Suprapubic skin (tissue), 4 donors: ENCODE measurements at regions not wholly inside any gene's neighbourhood (a gene's known extent, or its start where the extent isn't known, plus 50 kb on each side); places are given as distances from the start of the nearest gene placed in this dataset.

Source experiments
- DNase-seq, 2 donors: peaks; one replicate each; pipeline ENCODE4 v3.0.0-alpha.2; 2019; ENCODE audit warnings: low spot score in 2 of 2
- H3K27ac ChIP-seq: fragments of 200-600 bp; sonication (generic); one replicate; pipeline ENCODE4 v1.5.1; 2019
- H3K27me3 ChIP-seq: fragments of 200-600 bp; sonication (generic); one replicate; pipeline ENCODE4 v1.5.1; 2019
- H3K36me3 ChIP-seq: fragments of 200-600 bp; sonication (generic); one replicate; pipeline ENCODE4 v1.5.1; 2019
- H3K4me1 ChIP-seq: fragments of 200-600 bp; sonication (generic); one replicate; pipeline ENCODE4 v1.5.1; 2019
- H3K4me3 ChIP-seq: fragments of 200-600 bp; sonication (generic); one replicate; pipeline ENCODE4 v1.5.1; 2019; ENCODE audit warnings: mild to moderate bottlenecking
- H3K9me3 ChIP-seq: fragments of 200-600 bp; sonication (generic); one replicate; pipeline ENCODE4 v1.5.1; 2019
- EP300 ChIP-seq: sonication (generic); formaldehyde crosslinking; IDR thresholded peaks from one replicate; pipeline ENCODE4 v1.6.1; 2017; ENCODE audit warnings: antibody characterized with exemption
- POLR2A ChIP-seq, 2 donors: fragments of 450-650 bp; IDR thresholded peaks; one replicate each; pipeline ENCODE4 v1.6.1; 2017; ENCODE audit warnings: antibody characterized with exemption in 2 of 2, mild to moderate bottlenecking in 2 of 2, moderate library complexity in 2 of 2
- POLR2AphosphoS5 ChIP-seq, 3 donors: sonication (generic); formaldehyde crosslinking; IDR thresholded peaks; one replicate each; pipeline ENCODE4 v1.6.1; 2017; ENCODE audit warnings: antibody characterized with exemption in 3 of 3
- WGBS: methylation state at CpG from one replicate; pipeline ENCODE4 v1.1.5; 2018; 5-methylcytosine and 5-hydroxymethylcytosine counted together
- TF ChIP-seq, protein P1 (sequence below), 2 donors: fragments of 200-600 bp in 1 of 2; fragments of 450-650 bp in 1 of 2; sonication (generic) in 1 of 2; IDR thresholded peaks; one replicate each; pipeline ENCODE4 v1.5.1; 2016 to 2019; ENCODE audit warnings: antibody characterized with exemption in 2 of 2, mild to moderate bottlenecking in 1 of 2, moderate library complexity in 1 of 2

DNA sequence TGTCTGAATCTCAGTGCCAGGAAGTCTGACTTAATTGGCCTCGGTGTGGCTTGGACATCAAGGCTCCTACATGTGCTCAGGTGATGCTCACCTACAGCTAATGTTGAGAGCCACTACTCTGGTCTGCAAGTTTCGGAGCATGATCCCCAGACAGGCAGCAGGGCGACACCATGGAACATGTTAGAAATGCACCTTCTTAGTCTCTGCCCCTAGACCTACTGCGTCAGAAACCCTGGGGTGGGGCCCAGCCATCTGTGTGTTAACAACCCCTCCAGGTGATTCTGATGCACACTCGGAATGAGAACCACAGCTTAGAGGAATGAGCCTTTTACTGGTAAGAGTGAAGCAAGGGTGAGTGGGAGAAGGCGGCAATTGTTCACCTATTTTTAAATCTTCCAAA lies 86.9 kb upstream of the NABP1 start:
- H3K36me3 ChIP-seq = no peaks in the 10 kb centered on the region
- TF ChIP-seq POLR2AphosphoS5 (IDR thresholded peaks at IDR 0.05) (no peak), POLR2A (IDR thresholded peaks at IDR 0.05) (no peak), EP300 (no peak)
- TF ChIP-seq, protein P1, sequence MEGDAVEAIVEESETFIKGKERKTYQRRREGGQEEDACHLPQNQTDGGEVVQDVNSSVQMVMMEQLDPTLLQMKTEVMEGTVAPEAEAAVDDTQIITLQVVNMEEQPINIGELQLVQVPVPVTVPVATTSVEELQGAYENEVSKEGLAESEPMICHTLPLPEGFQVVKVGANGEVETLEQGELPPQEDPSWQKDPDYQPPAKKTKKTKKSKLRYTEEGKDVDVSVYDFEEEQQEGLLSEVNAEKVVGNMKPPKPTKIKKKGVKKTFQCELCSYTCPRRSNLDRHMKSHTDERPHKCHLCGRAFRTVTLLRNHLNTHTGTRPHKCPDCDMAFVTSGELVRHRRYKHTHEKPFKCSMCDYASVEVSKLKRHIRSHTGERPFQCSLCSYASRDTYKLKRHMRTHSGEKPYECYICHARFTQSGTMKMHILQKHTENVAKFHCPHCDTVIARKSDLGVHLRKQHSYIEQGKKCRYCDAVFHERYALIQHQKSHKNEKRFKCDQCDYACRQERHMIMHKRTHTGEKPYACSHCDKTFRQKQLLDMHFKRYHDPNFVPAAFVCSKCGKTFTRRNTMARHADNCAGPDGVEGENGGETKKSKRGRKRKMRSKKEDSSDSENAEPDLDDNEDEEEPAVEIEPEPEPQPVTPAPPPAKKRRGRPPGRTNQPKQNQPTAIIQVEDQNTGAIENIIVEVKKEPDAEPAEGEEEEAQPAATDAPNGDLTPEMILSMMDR (IDR thresholded peaks at IDR 0.05) = no peak
- H3K27ac ChIP-seq = no peak overlapping the region
- no peak overlapping the region for H3K4me3 ChIP-seq
- WGBS = 84% methylated on average over 6 of the region's 6 CpGs
- H3K9me3 ChIP-seq = no peaks in the 10 kb centered on the region
- no peak for DNase-seq
- no peaks in the 10 kb centered on the region for H3K27me3 ChIP-seq
- no peaks in the 10 kb centered on the region for H3K4me1 ChIP-seq

DNA sequence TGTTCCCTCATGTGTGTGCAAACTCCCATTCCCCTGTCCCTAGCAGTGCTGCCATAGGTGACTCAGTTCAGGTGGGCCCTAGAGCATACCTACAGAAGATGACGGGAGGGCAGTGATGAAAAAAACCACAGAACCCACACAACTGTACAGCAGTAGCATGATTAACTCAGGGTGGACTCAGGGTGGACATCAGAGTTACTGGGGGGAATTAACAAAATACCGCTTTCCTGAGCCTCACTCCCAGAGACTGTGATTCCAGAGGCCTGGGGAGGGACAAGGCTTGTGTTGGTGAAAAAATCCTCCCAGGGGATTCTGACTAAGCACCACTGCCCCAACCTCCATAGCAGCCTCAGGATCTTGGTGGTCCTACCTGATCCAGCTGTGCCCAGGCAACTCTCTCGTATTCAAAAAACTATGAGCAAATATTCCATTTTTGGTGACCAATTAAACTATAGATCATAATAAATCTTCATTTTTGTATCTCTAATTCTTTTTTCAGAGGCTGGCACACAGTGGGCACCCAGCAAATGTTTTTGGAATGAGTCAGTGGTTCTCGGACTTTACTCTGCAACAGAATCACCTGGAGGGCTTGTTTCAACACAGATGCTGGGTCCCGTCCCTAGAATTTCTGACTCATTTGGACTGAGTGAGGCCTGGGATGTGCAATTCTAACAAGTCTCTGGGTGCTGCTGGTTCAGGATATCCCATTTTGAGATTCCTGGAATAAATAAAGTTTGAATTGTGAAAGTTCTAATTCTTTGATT lies 84.1 kb upstream of the NABP1 start:
- Histone ChIP-seq H3K4me1 (no peaks in the 10 kb centered on the region), H3K27me3 (peaks cover 3% of the 10 kb centered on the region), H3K4me3 (no peak overlapping the region), H3K9me3 (no peaks in the 10 kb centered on the region), H3K36me3 (no peaks in the 10 kb centered on the region), H3K27ac (no peak overlapping the region)
- DNase-seq = no peak
- no peak for TF ChIP-seq POLR2AphosphoS5 (IDR thresholded peaks at IDR 0.05)
- WGBS = 66% methylated on average over 5 of the region's 5 CpGs

GRCh38 chr2:191597186-191597751 lies 80.7 kb upstream of the NABP1 start:
- no peak for DNase-seq
- WGBS = 69% methylated on average over 9 of the region's 9 CpGs
- Histone ChIP-seq H3K4me1 (no peaks in the 10 kb centered on the region), H3K27me3 (peaks cover 3% of the 10 kb centered on the region), H3K27ac (no peak overlapping the region), H3K4me3 (no peak overlapping the region), H3K9me3 (no peaks in the 10 kb centered on the region), H3K36me3 (no peaks in the 10 kb centered on the region)
- TF ChIP-seq POLR2AphosphoS5 (IDR thresholded peaks at IDR 0.05) (no peak), EP300 (no peak), POLR2A (IDR thresholded peaks at IDR 0.05) (no peak)
- TF ChIP-seq, protein P1 (IDR thresholded peaks at IDR 0.05) = no peak

GRCh38 chr2:191598296-191598695 lies 79.6 kb upstream of the NABP1 start:
- no peaks in the 10 kb centered on the region for H3K4me1 ChIP-seq
- H3K36me3 ChIP-seq = no peaks in the 10 kb centered on the region
- H3K27ac ChIP-seq = no peak overlapping the region
- H3K27me3 ChIP-seq = peaks cover 3% of the 10 kb centered on the region
- no peaks in the 10 kb centered on the region for H3K9me3 ChIP-seq
- no peak for DNase-seq
- TF ChIP-seq POLR2A (IDR thresholded peaks at IDR 0.05) (no peak), EP300 (no peak), POLR2AphosphoS5 (IDR thresholded peaks at IDR 0.05) (no peak)
- TF ChIP-seq, protein P1 (IDR thresholded peaks at IDR 0.05) = no peak
- H3K4me3 ChIP-seq = no peak overlapping the region

- H3K4me1 ChIP-seq = no peaks in the 10 kb centered on the region
Measured at GRCh38 chr2:191601060-191601459, 76.9 kb upstream of the NABP1 start.

More at GRCh38 chr2:191601060-191601459, 76.9 kb upstream of the NABP1 start:
- Histone ChIP-seq H3K36me3 (no peaks in the 10 kb centered on the region), H3K27ac (no peak overlapping the region), H3K9me3 (no peaks in the 10 kb centered on the region), H3K4me3 (no peak overlapping the region), H3K27me3 (peaks cover 3% of the 10 kb centered on the region)
- WGBS = 74% methylated on average over 3 of the region's 3 CpGs
- no peak for DNase-seq
- TF ChIP-seq POLR2AphosphoS5 (IDR thresholded peaks at IDR 0.05) (no peak), POLR2A (IDR thresholded peaks at IDR 0.05) (no peak), EP300 (no peak)
- TF ChIP-seq, protein P1 (IDR thresholded peaks at IDR 0.05) = no peak
